22Rv1 (cell line): ENCODE measurements at regions not wholly inside any gene's neighbourhood (a gene's known extent, or its start where the extent isn't known, plus 50 kb on each side); places are given as distances from the start of the nearest gene placed in this dataset.

Experiments
- H3K27ac ChIP-seq: fragments of 450-650 bp; 2 replicates; pipeline ENCODE4 v1.5.1; 2017
- CTCF ChIP-seq: fragments of 450-650 bp; IDR thresholded peaks from 2 replicates; pipeline ENCODE4 v1.5.1; 2017; ENCODE audit warnings: mild to moderate bottlenecking
- ZFX ChIP-seq: fragments of 450-650 bp; IDR thresholded peaks from 2 replicates; pipeline ENCODE4 v1.6.1; 2017; ENCODE audit warnings: antibody characterized with exemption, borderline replicate concordance

GRCh38 chr11:28728666-28729065 is 620.5 kb downstream of the METTL15 start:
- TF ChIP-seq CTCF = no peak
- TF ChIP-seq ZFX = no peak
- no peak overlapping the region for H3K27ac ChIP-seq

GRCh38 chr11:28727254-28727653 is 619.1 kb downstream of the METTL15 start:
- H3K27ac ChIP-seq = no peak overlapping the region
- TF ChIP-seq CTCF (no peak), ZFX (no peak)

GRCh38 chr11:28726432-28726831 is 618.2 kb downstream of the METTL15 start:
- H3K27ac ChIP-seq = no peak overlapping the region
- TF ChIP-seq CTCF (no peak), ZFX (no peak)

- no peak overlapping the region for H3K27ac ChIP-seq
- TF ChIP-seq CTCF (no peak), ZFX (no peak)
Observed at GRCh38 chr11:28715726-28716125, 607.5 kb downstream of the METTL15 start.

GRCh38 chr11:28713850-28714249 is 605.7 kb downstream of the METTL15 start:
- TF ChIP-seq CTCF = no peak
- no peak for TF ChIP-seq ZFX
- H3K27ac ChIP-seq = no peak overlapping the region

- no peak overlapping the region for H3K27ac ChIP-seq
- TF ChIP-seq ZFX (no peak), CTCF (no peak)
Observed at GRCh38 chr11:28708075-28708474, 599.9 kb downstream of the METTL15 start.

- H3K27ac ChIP-seq = no peak overlapping the region
- TF ChIP-seq ZFX (no peak), CTCF (no peak)
Observed at GRCh38 chr11:28704801-28705200, 596.6 kb downstream of the METTL15 start.
